COR-L47 (cell line): ENCODE measurements at regions not wholly inside any gene's neighbourhood (a gene's known extent, or its start where the extent isn't known, plus 50 kb on each side); places are given as distances from the start of the nearest gene placed in this dataset.
A peak's percentile ranks its signal among the peaks of the same experiment; 100 is the strongest.

ENCODE experiments used
- DNase-seq: peaks from one replicate; lab custom pipeline; 2025; lab: John Stamatoyannopoulos, UW

DNA sequence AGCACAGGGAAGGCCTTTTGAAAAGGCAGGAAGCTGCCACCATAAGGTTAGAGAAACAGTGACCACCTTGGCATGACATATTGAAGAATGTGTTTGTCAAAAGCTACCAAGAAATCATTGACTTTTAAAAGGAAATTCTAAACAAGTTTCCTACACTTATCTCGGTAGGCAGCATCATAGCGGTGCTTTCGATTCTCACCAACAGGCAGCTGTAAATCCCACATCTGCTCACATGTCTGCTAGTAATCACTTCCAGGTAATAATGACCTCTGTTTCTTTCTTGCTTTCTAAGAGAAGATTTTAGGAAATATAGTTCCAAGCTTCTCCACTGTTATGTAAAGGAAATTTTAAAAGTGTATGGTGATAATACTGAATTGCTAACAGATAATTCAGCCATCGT, 821.1 kb upstream of the FOXG1 start:
- no peak for DNase-seq

DNA sequence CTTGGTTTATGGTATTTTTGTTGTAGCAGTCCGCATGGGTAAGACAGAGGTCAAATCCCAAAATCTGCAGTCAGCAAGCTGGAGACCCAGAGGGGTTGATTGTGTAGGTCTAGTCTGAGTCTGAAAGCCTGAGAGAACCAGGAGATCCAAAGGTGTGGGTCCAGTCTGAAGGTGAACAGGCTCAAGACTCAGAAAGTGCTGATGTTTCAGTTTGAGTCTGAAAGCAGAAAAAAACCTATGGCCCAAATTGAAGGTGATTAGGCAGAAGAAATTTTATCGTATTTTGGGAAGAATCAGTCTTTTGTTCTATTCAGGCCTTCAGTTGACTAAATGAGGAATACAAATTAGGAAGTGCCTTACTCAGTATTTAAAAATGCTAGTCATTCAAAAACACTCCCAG, 807.8 kb upstream of the FOXG1 start:
- no peak for DNase-seq

DNA sequence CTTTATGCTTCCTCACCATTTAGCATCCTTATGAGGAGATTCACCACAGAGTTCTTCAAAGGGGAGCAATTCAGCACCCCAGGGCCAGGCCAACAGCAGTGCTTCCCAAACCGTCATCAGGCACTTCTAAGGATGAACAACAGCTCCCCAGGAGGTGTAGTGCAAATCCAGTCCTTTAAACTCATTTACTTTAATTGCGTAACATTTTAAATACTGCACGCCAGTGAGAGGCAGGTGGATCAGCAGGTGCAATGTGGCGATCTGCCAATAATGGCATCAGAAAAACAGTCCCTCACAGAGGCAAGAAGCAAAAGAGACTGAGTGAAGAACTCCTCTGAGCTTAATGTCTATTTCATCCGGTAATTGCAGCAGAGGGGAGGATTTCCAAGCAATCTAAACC, 770.9 kb upstream of the FOXG1 start:
- peak; percentile 98 for DNase-seq

DNA sequence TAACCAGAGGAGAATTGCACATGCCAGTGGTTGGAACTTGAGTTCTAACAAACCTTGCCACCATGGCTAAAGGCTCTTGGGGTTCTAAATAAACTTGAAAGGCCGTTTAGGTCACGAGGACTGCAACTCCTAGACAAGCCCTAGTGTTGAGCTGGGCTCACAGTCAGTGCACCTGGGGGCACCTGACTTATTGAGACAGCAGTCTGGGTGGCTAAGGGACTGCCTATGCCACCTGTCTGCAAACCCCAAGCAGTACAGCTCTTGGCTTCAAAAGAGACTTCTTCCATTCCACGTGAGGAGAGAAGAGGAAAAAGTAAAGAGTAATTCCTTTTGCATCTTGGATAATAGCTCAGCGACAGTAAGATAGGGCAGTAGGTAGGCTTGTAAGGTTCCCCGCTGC, 765.6 kb upstream of the FOXG1 start:
- DNase-seq, result no peak

DNA sequence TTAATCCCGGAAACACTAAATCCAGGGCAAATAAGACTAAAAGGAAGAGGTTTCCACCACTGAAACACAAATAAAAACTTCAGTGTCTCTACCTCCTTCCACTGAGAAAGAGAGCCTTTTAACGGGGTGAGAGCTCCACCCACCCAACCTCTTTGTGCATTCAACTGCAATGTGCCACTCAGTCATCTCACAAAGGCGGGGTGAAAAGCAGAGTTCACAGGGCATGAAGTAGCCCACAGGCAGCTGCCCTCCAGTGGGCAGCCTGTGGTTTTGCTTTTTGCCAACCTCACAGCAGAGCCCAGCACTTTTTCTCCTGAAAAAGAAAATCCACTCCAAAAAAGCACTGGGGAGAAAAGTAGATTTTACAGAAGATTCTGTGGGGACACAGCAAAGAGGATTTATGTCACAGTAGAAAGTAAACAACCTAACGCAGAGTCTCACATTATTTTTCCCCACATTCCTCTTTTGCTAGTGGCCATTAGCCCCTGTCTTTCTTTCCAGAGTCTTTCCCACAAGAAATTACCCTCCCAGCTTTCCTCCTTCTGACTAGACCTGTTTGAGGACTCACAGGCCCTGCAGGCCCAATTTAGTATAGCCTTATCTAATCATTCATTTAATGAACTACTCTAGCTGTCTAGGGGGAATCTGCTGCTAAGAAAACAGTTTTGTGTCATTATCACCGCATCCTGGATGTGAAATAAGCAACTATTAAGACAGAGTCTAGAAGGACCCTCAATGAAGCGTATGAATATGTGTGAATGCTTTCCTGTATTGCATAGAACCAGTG, 753.8 kb upstream of the FOXG1 start:
- DNase-seq, result no peak

DNA sequence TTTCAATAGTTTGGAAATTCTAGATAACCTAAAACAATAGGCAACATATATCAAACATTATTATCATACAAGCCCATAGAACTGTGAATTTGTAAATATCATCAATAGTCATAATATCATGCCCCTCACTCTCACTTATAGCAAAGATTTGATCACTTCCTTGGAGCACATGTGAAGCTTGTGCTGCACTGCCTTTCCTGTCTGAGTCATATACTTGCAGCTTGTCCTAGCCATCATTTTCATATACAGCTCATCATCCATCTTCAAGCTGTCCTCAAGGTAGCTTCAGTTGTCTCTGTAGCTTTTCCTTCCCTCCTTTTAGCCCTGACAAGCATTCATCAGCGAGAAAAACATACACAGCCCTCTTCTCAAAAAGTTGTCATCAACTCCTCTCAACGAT, 746.5 kb upstream of the FOXG1 start:
- no peak for DNase-seq

DNA sequence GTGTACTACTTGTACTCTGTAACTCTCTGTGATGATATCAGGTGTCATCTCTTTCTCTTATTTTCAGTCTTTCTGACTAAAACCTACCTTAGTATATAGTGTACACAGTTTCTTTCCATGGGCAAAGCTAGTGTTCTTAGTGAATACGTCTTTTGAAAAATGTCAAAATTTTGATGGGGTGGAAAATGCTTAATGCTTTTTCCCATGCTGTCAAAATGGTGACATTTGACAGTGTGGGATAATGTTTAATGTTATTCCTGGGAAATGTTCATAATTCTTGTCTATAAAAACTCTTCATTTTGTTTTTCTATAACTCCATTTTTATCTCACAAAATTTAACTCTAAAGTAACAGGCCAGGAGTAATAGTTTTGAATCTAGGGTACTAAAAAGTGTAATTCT, 742.7 kb upstream of the FOXG1 start:
- no peak for DNase-seq

DNA sequence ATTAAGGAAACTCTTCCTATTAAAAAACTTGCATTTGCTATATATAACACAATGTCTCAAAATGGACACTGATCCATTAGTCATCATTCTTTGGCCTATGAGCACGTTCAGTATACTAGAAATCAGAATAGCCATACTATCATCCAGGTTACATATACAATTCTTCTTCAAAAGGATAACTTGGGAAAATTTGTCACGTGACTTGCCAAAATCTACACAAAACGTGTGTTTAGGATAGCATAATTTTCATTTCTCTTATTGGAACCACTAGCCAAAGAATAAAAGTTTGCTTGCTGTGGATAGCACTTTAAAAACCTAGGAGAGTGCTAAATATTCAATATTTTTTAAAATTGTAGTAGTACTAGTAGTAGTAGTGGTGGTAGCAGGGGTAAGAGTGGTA, 714.3 kb upstream of the FOXG1 start:
- no peak for DNase-seq

DNA sequence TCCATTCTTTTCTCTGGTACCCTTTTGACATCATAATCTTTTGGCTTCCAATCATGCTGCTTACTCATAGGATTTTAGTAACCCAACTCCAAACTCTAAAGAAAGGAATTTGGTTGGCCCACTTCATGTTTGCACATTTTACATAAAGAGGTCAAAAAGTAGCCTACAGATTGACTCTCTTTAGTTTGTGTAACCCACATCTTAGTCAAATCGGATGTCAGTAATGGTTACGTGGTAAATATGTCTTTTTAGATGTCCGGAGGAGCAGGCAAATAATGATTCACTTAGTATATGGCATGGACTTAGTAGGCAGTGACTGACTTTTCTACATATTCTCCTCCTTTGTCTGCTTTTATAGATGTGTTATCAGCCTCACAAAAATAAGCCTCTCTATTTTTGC, 711.6 kb upstream of the FOXG1 start:
- no peak for DNase-seq

DNA sequence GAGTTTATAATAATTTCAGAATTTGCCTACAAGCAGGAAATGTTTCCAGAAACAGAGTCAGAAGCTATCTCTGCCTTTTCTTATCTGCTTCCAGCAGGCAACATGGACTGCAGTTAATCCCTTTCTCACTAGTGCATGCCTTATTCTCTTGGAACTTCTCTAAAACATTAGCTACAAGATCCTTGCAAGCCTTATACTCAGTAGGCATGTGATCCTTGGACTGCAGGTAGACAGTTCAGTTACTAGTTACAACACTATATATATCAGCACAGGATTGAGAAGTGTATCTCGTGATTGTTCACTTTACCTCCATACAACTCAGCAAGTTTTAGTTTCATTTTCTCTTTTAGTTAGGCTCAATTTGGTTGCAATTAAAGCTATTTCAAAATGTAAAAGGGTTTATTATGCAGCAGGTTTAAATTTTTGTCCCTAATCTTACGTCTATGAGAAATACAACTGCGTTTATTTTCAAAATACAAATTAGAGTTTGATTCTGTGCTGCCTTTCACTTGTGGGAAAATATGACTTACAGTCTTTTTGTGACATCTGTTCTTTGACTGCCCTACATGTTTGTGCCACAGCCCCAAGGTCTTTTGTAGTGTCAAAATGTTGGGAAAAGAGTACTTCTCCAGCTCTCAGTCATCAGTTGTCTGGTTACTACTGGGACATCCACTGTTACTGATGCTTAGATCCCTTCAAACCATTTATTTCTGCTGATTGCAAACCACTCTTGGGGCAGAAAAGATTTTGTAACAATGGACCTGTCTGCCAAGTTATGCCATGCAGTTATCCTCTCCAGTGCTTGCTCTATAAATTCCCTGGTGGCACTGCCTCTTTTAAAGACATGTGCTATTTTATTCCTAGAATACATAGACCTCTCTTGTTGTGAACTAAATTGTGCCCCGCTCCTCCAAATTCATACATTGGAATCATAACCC, 709.0 kb upstream of the FOXG1 start:
- DNase-seq, result no peak

DNA sequence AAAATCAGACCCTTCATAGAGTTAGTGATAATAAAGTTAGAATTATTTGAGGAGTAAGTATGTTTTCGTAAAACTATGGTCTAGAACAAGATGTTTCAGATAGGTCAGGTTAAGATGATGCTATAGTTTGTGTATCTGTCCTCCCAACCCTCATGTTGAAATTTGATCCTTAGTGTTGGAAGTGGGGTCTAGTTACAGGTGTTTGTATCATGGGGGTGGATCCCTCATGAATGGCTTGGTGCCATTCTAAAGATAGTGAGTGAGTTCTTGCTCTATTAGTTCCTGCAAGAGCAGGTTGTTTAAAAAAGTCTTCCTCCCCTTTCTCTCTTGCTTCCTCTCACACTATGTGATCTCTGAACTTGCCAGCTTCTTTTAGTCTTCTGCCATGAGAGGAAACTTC, 707.3 kb upstream of the FOXG1 start:
- DNase-seq, result no peak

DNA sequence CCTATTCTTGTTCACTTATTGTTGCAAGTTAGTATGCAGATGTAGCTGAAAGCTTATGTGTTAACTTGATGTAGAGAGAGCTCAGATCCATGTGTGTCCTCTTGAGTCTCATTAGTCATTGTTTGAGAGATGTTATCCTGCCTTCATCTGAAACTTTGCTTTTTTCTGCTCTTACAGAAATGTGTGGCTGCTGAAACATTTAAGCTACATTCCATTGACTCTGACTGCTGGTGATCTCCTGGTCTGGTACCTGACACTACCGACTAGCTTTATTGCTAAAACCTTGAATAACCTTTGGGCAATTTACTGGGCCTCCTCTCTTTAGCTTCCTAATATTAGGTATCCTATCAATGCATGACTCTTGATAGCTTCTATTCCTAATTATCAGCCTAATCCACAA, 705.6 kb upstream of the FOXG1 start:
- no peak for DNase-seq

DNA sequence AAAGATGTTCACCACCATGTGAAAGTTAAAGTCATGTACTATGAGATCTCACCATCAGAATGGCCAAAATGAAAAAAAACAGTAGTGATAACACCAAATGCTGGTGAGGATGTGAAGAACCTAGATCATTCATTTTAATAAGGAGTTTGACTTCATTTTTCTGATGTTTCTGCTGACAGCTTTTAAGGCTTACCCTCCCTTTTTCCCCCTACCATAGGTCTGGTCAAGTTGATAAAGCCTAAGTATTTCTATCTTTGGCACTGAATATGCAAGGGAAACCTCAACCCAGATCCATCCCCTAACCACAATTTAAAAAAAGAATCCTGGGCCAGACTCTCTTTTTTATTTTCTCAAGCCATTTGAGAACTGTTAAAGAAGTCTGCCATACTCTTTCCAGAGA, 689.6 kb upstream of the FOXG1 start:
- DNase-seq, result no peak

DNA sequence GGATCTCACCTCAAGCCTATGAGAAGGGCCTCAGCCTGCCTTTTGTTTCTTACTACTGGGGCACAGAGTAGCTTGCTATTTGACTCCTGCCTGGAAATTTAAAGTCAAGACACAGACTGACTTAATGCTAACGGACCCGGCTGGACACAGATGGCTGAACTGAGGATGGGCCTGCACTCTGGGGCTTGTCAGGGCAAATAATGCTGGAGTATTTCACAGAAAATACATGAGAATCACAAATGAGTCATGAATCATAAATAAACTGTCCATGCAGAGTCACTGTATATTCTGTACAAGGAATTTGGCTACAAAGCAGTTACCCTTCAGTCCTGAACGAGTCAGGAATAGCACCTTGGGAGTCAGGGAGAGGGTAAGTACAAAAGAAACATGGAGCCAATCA, 683.2 kb upstream of the FOXG1 start:
- no peak for DNase-seq

DNA sequence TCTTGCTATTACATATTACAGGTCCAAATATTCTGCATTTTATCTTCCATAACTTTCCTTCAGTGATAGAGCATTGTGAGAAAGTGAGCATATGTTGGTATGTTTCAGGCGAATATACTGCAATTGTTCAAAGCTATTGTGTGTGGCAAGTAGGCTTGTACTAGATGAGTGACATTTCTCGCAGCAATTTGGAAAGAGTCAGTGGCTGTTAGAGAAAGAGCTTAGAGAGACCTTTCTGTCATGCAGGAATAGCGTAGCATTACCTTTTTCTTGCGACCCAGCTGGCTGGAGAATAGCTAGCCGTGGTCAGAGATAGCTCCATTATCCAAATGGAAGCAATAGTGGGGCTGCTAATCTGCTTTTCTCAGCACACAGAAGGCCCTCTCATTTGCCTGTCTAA, 678.5 kb upstream of the FOXG1 start:
- no peak for DNase-seq

DNA sequence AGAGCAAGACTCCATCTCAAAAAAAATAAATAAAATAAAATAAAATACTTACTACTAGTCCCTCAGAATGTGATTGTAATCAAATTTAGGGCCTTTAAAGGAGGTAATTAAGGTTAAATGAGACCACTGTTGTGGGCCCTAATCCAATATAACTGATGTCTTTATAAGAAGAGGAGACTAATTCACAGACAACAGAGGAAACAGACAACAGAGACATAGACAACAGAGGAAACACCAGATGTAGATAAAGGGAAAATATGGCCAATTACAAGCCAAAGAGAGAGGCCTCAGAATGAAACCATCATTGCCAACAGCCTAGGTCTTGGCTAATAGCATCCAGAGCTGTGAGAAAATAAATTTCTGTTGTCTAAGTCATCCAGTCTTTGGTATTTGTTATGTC, 669.0 kb upstream of the FOXG1 start:
- DNase-seq, result no peak

DNA sequence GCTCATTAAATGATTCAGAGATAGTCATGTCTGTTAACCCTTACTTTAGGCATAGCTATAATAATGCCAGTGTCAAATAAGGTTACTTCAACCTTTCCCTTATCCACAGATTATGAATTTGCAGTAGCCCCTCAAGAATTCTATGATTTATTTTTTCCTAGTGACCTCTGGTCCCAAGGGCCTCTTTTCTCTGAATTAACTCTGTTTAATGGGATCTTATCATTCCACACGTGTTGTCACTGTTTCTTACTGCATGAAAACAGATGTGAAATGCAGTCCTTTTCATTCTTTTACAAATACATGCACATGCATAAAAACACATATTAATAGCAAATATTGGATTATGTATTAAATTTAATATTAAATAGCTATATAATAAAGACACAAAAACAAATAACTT, 667.7 kb upstream of the FOXG1 start:
- DNase-seq, result no peak

DNA sequence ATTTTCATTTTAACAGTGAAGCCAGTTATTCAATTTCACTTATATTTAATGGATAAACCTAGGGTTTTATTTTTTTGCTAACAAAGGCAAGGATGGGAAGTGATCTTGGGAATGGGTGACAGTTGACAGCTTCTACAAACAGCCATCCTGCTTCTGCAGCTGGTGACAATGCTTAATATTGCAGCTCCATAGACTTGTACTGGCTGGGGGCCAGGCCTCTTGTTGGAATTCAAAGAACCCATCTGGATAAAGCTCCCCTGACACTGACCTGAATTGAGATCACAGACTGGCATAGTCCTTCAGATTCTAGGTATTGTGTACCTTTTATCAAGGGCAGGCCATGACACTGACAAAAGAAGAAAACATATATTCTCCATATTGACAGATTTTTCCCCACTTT, 664.6 kb upstream of the FOXG1 start:
- DNase-seq, result peak; percentile 80

DNA sequence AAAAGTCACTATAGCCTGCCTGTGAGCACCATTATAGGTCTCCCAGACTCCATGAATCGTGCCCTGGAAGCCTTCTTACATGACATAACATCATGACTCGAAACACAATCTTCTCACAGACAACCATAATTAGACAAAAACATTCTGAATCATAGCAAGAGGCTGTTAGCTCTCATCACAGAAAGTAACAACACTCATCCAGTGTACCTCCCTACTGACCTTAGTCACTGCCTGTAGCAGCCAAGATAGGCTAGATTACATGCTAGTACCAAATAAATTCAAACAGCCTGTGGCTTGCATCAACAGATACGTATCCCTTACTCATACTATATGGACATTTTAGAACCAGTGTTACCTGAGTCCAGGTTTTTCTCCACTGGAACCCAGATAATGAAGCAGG, 663.8 kb upstream of the FOXG1 start:
- no peak for DNase-seq

DNA sequence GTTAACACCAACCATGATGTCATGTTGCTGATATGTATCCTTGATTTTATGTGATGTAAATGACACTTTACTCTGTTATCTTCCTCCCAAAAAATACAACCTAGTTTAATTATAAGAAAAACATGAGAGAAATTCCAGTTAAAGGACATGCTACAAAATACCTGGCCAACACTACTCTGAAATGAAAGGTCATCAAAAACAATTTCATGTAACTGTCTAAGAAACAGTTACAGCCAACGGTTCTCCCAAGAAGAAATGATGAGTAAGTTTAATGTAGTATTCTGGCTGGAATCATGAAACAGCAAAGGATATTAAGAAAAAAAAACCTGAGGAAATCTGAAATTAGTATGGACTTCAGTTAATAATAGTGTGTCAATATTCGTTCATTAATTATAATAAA, 653.3 kb upstream of the FOXG1 start:
- DNase-seq, result no peak

DNA sequence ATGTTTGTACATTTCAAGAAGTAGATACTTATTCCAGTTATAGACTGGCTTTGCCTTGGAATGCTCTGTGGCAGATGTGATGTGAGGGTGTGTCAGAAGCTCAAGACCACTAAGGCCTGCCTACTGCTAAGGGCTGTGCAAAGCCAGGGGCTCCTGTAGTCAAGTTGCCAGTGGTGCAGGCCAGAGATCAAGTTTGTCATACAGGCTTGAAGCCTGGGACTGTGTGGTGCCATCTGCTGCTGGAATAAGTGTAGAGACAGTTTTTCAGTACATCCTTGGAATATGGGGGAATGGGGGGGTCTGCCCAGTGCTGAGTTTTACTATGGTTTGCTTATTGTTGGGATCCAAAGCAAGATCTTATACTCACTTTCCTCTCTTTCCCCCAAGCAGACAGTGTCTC, 649.9 kb upstream of the FOXG1 start:
- DNase-seq, result no peak

DNA sequence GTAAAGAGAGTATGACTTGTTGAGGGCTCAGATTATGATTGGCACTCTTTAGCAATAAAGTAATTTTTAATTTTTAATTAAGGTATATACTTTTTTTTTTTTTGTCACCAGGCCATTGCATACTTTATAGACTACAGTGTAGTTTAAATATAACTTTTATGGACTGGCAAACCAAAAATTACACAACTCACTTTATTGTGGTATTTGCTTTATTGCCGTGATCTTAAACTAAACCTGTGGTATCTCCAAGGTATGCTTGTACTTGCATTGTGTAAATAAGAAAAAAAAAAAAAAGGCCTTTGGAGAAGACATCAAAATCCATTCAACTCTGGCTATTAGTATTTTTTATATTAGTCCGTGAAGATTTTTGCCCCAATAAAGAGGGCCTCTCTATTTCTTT, 646.7 kb upstream of the FOXG1 start:
- DNase-seq, result no peak

DNA sequence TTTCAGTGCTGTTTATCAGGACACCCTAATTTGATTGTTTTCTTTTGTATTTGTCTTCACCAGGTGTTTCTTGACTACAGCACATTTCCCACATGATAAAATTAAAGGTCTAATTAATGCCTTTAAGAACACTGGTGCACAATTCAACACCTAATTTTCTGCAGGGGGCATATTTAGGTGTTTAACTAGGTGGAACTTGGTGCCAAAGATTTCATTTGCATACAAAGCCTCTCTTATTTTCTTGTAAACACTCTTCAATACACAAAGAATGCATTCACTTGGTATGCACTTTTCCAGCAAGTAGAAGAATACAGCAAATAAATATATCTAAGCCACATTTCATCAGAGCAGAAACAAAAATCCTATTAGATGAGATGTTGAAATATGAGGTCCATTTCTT, 646.2 kb upstream of the FOXG1 start:
- DNase-seq, result peak; percentile 69
